LoVo (cell line): ENCODE measurements at regions not wholly inside any gene's neighbourhood (a gene's known extent, or its start where the extent isn't known, plus 50 kb on each side); places are given as distances from the start of the nearest gene placed in this dataset.
"Not testable (repeated sequence)": the region's sequence is repeated elsewhere in the genome, so short reads cannot be mapped to it uniquely, and the experiment has no call there.

Source experiments
- DNase-seq: peaks from one replicate; pipeline ENCODE4 v3.0.0-alpha.2; 2016; ENCODE audit warnings: low spot score

GRCh38 chr2:223469270-223470046 lies 132.7 kb downstream of the SCG2 start:
- DNase-seq: no peak

GRCh38 chr2:223470602-223471001 lies 131.6 kb downstream of the SCG2 start:
- DNase-seq: no peak

- DNase-seq: no peak
These were observed 129.4 kb downstream of the SCG2 start for GRCh38 chr2:223472771-223473170.

GRCh38 chr2:223474893-223475292 lies 127.3 kb downstream of the SCG2 start:
- no peak for DNase-seq

GRCh38 chr2:223475901-223476300 lies 126.3 kb downstream of the SCG2 start:
- DNase-seq: no peak

GRCh38 chr2:223477318-223477717 lies 124.8 kb downstream of the SCG2 start:
- DNase-seq: no peak

- DNase-seq: no peak
These were observed 120.7 kb downstream of the SCG2 start for GRCh38 chr2:223481486-223481885.

- DNase-seq: no peak
These were observed 115.4 kb downstream of the SCG2 start for GRCh38 chr2:223486751-223487150.

- DNase-seq: no peak
These were observed 114.8 kb downstream of the SCG2 start for GRCh38 chr2:223487214-223487846.

- DNase-seq: no peak
These were observed 113.3 kb downstream of the SCG2 start for GRCh38 chr2:223488814-223489213.

- no peak for DNase-seq
These were observed 107.7 kb downstream of the SCG2 start for GRCh38 chr2:223494496-223494895.

GRCh38 chr2:223494942-223495341 lies 107.2 kb downstream of the SCG2 start:
- no peak for DNase-seq

GRCh38 chr2:223496853-223497252 lies 105.3 kb downstream of the SCG2 start:
- not testable (repeated sequence) for DNase-seq

- no peak for DNase-seq
These were observed 101.5 kb downstream of the SCG2 start for GRCh38 chr2:223500709-223501108.

- no peak for DNase-seq
These were observed 100.5 kb downstream of the SCG2 start for GRCh38 chr2:223501641-223502040.

GRCh38 chr2:223503746-223504145 lies 98.4 kb downstream of the SCG2 start:
- no peak for DNase-seq

GRCh38 chr2:223508372-223508771 lies 93.8 kb downstream of the SCG2 start:
- DNase-seq: no peak

GRCh38 chr2:223510713-223511112 lies 91.4 kb downstream of the SCG2 start:
- DNase-seq: no peak

- DNase-seq: no peak
These were observed 91.0 kb downstream of the SCG2 start for GRCh38 chr2:223511168-223511567.

- no peak for DNase-seq
These were observed 88.2 kb downstream of the SCG2 start for GRCh38 chr2:223513771-223514455.

GRCh38 chr2:223519471-223519870 lies 82.7 kb downstream of the SCG2 start:
- no peak for DNase-seq

GRCh38 chr2:223522796-223523195 lies 79.4 kb downstream of the SCG2 start:
- DNase-seq: no peak

- no peak for DNase-seq
These were observed 78.6 kb downstream of the SCG2 start for GRCh38 chr2:223523551-223524001.
